Neural progenitor cell (in vitro differentiated cells): ENCODE measurements at regions not wholly inside any gene's neighbourhood (a gene's known extent, or its start where the extent isn't known, plus 50 kb on each side); places are given as distances from the start of the nearest gene placed in this dataset.

Experiments used
- EZH2phosphoT487 ChIP-seq: fragments of 200-600 bp; sonication (generic); IDR thresholded peaks from 2 replicates; pipeline ENCODE4 v1.6.1; 2017; ENCODE audit warnings: antibody characterized with exemption
- TF ChIP-seq, protein P1 (sequence below): fragments of 200-600 bp; sonication (generic); IDR thresholded peaks from 2 replicates; pipeline ENCODE4 v1.5.1; 2017; ENCODE audit warnings: antibody characterized with exemption, mild to moderate bottlenecking

DNA sequence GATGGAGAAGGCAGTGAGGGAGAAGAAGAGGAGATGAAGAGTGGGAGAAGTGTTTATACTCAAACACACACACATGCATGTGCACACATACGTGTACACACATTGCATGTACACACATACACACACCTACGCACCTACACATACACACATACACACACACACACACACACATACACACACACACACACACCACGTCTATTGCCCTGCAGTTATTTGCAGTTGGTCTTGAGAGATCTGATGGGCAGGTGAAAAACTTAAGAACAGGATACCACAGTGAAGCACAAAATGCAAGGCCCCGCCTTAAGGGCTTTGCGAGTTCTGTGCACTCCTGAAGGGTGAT is 190.2 kb downstream of the MYCN start:
- TF ChIP-seq, protein P1, sequence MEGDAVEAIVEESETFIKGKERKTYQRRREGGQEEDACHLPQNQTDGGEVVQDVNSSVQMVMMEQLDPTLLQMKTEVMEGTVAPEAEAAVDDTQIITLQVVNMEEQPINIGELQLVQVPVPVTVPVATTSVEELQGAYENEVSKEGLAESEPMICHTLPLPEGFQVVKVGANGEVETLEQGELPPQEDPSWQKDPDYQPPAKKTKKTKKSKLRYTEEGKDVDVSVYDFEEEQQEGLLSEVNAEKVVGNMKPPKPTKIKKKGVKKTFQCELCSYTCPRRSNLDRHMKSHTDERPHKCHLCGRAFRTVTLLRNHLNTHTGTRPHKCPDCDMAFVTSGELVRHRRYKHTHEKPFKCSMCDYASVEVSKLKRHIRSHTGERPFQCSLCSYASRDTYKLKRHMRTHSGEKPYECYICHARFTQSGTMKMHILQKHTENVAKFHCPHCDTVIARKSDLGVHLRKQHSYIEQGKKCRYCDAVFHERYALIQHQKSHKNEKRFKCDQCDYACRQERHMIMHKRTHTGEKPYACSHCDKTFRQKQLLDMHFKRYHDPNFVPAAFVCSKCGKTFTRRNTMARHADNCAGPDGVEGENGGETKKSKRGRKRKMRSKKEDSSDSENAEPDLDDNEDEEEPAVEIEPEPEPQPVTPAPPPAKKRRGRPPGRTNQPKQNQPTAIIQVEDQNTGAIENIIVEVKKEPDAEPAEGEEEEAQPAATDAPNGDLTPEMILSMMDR: no peak
- TF ChIP-seq EZH2phosphoT487: no peak
